HG03108 (cell line): ENCODE measurements at regions not wholly inside any gene's neighbourhood (a gene's known extent, or its start where the extent isn't known, plus 50 kb on each side); places are given as distances from the start of the nearest gene placed in this dataset.
A peak's percentile ranks its signal among the peaks of the same experiment; 100 is the strongest.

ENCODE experiments used
- ATAC-seq: cut with Tn5 transposase; IDR thresholded peaks from one replicate; pipeline ENCODE4 v1.9.1; 2021; ENCODE audit warnings: moderate library complexity; ENCODE audit not compliant: unreplicated experiment

DNA sequence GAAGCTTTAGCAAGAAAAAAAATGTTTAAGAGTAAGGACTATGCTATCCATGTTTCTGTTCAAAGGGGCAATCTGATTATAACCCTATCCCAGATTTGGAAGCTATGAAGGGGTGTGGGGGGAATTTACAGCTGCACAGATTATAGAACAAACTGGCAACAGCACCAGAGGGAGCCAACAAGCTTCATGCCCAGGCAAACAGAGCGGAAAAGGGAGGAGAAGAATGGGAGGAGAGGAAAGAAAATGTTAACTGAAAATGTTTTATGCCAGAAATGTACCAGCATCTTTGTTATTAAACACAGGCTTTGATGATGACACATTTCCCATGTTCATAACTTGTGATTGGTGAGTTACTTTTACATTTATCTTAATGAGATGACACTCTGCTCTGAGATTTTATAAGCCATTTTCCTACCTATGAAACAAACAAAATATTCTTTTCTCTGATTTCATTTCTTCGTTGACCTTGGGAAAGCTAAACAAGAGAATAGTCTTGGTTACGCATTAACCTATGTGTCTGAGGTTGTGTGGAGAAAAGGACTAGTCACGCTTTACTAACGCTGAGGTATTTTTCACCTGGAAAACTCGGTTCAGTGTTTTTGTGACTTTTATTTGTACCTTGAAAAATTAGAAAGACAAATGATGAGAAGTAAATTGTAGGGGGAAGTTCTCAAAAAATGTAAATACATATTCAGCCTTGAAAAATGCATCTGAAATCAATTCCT, 235.8 kb upstream of the MIR17HG start:
- ATAC-seq, result no peak

DNA sequence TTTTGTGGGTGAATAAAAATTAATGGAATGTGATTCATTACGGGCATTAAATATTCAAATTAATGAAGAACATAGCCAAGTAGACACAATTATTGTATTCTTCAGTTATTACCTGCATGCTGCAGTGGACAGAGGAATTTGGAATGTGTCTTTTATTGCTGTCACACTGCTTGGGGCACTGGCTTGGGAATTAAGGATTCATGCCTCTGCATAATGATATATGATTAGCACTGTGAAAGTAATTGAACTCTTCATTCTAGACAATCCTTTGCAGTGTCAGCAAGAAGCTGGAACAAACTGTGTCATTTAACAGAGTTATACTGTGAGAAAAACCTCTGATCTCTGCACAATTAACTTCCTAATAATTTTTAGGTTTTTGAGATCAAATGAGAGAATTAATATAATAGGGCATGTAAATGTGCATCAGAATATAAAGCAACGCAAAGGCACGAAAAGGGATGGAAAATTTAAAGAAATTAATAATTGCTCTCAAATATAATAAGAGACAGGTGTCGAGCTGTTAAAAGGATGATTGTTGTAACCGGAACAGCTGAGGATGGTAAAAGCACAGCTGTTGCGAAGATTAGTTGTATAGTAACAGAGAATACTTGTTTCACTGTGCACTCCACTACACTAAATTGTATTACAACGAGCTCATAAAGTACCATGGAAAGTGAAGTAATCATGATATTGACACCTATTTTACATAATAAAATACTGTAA, 235.1 kb upstream of the MIR17HG start:
- ATAC-seq, result no peak

DNA sequence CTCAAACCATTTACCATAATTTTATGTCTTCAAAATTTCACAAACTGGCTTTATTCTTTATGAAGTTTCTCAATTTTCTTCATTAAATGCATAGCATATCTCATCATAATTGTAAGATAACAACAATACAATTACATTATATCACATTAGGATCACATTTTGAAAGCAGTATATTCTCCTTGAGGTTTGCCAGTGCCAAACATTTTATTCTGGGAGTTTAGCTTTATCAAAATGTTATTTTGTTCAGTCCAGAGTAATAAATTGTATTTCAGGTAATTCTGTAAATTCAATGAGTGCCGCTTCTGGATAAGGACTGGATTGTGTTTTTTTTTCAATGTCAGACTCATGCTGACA, 234.6 kb upstream of the MIR17HG start:
- ATAC-seq, result no peak

GRCh38 chr13:91115776-91116175, 231.7 kb upstream of the MIR17HG start:
- ATAC-seq, result no peak

- ATAC-seq, result no peak
Observed at GRCh38 chr13:91117351-91117750, 230.1 kb upstream of the MIR17HG start.

GRCh38 chr13:91119643-91120042, 227.8 kb upstream of the MIR17HG start:
- ATAC-seq, result no peak

GRCh38 chr13:91122766-91123165, 224.7 kb upstream of the MIR17HG start:
- no peak for ATAC-seq

GRCh38 chr13:91123456-91124127, 223.9 kb upstream of the MIR17HG start:
- no peak for ATAC-seq

GRCh38 chr13:91126806-91127205, 220.7 kb upstream of the MIR17HG start:
- ATAC-seq, result no peak

DNA sequence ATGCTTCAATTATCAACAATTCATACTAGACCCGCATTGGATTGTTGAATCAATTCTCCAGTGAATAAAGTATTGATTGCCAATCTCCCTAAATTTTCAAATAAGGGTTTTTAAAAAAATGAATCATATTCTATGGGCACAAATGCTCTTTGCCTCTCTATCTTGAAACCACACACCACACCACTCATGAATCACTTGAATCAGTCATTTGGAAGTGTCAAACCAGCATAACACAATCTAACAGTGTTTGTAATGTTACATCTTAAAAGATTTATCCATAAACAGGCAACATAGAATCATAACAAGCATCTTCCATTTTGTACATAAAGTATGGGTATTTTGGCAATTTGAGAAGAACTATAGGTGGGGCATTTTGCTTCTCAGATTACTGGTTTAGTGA, 219.5 kb upstream of the MIR17HG start:
- ATAC-seq, result no peak

DNA sequence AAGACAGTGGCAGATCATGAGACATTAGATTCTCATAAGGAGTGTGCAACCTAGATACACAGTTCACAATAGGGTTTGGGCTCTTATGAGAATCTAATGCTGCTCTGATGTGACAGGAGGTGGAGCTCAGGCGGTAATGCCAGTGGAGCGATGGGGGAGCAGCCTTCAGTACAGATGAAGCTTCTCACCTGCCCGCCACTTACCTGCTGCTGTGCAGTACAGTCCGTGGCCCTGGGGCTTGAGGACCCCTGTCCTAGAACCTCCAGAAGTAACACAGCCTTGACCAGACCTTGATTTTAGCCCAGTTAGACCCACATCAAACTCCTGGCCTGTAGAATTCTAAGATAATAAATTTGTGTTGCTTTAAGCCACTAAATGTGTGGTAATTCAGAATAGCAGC, 215.1 kb upstream of the MIR17HG start:
- no peak for ATAC-seq

DNA sequence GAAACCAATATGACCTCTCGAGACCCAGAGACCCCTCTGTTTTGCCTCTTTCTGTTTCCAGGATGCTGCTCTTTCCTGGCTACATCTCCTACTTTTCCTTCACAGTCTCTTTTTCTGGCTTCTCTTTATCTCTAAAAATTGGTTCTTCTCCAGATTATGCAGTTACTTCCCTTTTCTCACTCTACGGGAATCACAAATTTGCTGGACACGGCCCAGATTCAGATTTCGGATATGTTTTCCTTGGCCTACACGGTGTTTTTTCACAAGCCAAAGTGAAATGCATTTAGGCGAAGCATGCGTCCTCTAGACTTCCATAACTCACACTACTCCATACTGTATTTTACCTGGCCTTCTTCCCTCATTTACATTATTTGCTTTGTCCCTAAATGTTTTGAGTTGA, 214.7 kb upstream of the MIR17HG start:
- no peak for ATAC-seq

DNA sequence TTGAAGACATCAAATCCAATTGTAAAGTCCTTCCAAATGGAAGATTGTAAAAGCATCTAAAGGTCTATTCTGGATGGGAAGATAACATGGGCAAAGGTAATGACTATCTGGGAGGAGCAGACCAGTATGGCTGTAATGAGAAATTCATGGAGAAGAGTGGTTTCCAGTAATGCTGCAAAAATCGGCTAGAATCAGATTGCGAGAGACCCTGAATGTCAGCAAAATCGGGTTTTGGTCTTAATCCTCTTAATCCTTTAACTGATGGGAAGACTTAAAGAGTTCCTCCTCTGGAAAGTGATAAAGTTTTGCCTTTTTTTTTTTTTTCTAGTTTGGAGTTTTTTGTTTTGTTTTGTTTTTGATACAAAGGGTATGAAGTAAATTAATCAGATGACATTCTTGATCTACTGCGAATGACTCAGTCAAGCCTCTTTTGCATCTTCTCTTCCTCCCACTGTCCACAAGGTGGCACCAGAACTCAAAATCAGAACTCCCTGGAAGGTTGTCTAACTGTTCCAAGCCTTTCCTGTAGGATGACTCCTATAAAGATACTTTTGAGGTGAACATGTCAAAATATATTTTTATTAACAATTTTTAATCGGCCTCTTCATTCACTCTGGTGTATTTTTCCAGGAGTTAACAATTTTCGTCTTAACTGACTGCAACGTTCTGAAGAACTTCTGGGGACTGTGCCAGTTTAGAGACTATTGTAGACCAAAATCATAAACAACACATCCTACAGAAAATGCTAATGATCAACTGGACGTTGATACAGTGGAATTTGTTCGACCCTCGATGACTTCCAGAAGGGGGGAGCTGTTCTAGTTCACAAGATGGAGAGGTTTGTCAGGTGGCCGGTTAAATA, 213.3 kb upstream of the MIR17HG start:
- ATAC-seq, result peak; percentile 64

GRCh38 chr13:91134803-91135184, 212.7 kb upstream of the MIR17HG start:
- ATAC-seq, result no peak

GRCh38 chr13:91135376-91135775, 212.1 kb upstream of the MIR17HG start:
- no peak for ATAC-seq

GRCh38 chr13:91135968-91136367, 211.5 kb upstream of the MIR17HG start:
- no peak for ATAC-seq

DNA sequence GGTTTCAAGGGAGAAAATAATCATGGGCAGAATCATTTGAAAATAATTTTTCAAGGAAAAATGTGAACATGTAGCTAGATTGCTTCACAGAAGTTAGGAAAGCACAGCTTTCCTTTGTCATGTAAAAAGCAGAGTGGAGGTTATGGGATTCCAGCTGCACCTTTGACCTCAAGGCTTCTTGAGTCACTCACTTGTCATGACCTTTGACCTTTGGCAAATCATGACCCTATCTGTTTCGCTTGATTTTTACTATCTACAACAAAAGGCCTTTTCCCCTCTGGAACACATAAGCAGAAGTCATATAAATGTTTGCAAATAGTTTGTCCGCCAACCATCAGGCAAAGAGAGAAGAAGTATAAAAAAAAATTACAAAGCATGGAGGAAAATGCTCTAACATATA, 210.7 kb upstream of the MIR17HG start:
- ATAC-seq, result no peak

DNA sequence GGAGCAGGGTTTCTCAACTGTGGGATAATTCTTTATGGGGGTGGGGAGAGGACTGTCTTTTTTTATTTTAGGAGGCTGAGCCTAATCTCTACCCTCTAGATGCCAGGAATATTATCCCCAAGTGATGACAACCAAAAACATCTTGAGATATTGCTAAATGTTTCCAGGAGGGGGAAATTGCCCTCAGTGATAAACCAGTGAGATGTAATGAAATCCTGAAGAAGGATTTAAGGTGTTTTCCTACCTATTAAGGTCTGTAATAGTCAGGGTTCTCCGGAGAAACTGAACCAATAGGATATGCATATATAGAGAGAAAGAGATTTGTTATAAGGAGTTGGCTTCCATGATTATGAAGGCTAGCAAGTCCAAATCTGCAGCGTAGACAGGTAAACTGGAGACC, 208.3 kb upstream of the MIR17HG start:
- ATAC-seq, result no peak

DNA sequence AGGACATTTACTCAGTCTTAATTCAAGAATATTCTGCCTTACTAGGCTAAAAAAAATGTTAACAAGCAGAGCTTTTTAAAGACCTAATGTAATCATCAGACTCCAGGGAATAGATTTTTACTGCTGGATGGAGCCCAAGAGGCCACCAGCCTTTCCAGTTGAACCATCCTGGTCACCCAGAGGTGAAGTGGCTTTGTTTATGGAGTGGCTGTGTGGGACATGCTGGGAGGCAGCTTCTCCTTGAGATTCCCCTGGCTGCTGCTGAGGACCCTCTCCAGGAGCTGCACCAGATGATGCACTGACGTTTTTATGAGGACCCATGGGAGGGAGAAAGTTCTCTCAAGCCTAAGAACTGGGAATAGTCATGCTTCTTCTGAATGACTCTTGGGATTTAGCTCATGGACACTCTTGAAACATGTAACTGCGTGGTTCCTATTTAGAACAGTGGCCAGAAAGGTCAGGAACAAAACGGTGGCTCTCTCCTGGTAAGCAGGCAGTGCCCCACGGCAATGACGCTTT, 205.9 kb upstream of the MIR17HG start:
- no peak for ATAC-seq

- ATAC-seq, result no peak
Observed at GRCh38 chr13:91142572-91142971, 204.9 kb upstream of the MIR17HG start.

- ATAC-seq, result no peak
Observed at GRCh38 chr13:91144054-91144453, 203.4 kb upstream of the MIR17HG start.
